ENCODE measurements at regions not wholly inside any gene's neighbourhood (a gene's known extent, or its start where the extent isn't known, plus 50 kb on each side); places are given as distances from the start of the nearest gene placed in this dataset.

- ATAC-seq (no peak), DNase-seq (no peak)
- intact Hi-C loops (cut with DNase I, micrococcal nuclease): no loop called here
These were observed 521.1 kb upstream of the ANKRD30A start for GRCh38 chr10:36604316-36604715.

- DNase-seq: no peak
- ATAC-seq: no peak
- intact Hi-C loops (cut with DNase I, micrococcal nuclease): no loop called here
These were observed 521.7 kb upstream of the ANKRD30A start for GRCh38 chr10:36603688-36604087.

DNA sequence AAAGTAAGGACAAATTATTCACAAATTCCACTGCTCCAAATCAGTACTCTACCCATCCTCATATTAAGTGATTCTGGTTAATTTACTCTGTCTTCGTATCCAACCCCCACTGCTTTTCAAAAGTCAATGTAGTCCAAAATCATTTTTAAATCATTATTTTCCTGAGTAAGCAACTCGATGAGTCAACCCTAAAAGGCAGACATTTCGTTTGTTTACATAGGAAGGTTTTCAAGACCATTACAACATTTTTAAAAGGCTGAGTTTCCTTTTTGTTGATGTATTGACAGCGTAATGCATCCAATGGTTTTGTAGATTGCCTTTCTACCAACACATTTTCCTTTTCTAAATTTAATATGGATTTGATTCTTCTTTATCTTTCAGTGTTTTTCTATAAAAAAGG lies 523.0 kb upstream of the ANKRD30A start:
- intact Hi-C loops (cut with DNase I, micrococcal nuclease): no loop called here
- no peak for DNase-seq
- ATAC-seq: no peak

DNA sequence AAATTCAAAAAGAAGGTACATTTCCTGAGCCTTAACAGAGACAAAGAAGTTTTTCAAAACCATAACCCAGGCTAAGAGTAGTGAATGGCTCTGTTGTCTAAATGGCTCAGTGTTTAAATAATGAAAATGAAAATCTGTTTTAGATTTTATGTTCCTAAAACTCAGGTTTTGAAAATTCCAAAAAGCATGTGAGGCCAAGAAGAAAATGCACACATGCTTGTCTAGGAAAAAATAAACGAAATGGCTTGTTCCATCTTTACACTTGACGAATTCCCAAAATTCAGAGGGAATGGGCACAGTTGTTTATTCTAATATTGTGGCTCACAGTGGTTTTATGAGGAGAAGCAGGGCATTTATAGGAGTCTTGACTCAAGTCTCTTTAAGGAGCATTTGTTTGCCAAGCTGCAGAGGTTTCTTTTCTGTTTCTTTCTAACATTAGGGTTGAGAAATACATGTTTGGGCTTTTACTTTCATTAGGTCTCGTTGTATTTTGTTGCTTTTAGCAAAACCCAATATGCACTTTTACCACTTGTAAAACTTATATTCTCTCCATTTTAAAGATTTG lies 527.6 kb upstream of the ANKRD30A start:
- intact Hi-C loops (cut with DNase I, micrococcal nuclease): no loop called here
- ATAC-seq: no peak

DNA sequence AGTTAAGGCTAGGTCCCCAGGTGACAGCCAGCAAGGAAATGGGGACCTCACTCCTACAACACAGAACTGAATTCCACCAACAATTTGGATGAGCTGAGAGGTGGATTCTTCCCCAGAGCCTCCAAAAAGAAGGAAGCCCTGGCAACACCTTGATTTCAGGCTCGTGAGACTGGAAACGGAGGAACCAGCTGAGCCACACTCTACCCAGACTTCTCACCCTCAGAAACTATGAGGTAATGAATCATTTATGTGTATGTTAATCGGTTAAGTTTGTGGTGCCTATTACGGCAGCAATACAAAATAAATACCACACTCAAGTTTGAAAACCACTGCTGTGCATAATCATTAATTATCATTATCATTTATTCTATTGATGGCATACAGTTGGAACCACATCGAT lies 532.4 kb upstream of the ANKRD30A start:
- DNase-seq (no peak), ATAC-seq (no peak)
- intact Hi-C loops (cut with DNase I, micrococcal nuclease): no loop called here

More for the DNA sequence above, 527.6 kb upstream of the ANKRD30A start:
- DNase-seq: no peak

DNA sequence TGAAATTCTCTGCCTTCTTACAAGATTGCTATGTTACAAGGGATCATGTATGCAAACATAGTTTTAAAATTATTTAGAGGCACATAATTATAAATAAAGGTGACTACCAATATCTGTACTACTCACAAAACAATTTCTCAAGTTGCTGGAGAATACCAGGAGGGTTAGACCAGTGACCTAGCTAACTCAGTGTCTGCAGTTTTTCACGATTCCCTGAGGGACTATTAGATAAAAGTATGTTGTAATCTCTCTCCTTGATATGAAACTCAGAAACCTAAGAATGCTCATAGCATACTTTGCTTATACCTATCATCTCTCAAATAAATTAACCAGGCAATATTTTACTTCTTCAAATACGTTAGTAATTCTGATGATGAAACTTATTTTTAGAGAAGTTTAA lies 534.0 kb upstream of the ANKRD30A start:
- DNase-seq: no peak
- intact Hi-C loops (cut with DNase I, micrococcal nuclease): no loop called here
- no peak for ATAC-seq

GRCh38 chr10:36583690-36584089 lies 541.7 kb upstream of the ANKRD30A start:
- intact Hi-C loops (cut with DNase I, micrococcal nuclease): no loop called here
- DNase-seq (no peak), ATAC-seq (no peak)

DNA sequence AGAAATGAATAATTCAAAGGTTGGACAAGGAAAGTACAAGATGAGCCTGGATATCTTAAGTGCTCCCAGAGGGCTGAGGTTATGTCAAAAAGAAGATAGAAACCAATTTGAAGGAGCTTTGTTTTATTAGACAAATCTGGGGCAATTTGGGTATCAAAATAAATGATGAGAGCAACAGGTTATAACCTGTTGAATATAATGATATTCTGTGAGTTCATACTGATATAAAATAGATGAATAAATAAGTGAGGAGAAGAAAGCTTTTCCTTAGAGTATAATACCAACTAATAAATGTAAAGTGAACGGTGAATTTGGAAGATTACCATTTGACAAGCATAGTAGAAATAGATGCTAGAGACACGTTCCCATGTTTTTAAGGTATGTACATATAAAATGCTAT lies 544.2 kb upstream of the ANKRD30A start:
- ATAC-seq (no peak), DNase-seq (no peak)
- intact Hi-C loops (cut with DNase I, micrococcal nuclease): no loop called here

DNA sequence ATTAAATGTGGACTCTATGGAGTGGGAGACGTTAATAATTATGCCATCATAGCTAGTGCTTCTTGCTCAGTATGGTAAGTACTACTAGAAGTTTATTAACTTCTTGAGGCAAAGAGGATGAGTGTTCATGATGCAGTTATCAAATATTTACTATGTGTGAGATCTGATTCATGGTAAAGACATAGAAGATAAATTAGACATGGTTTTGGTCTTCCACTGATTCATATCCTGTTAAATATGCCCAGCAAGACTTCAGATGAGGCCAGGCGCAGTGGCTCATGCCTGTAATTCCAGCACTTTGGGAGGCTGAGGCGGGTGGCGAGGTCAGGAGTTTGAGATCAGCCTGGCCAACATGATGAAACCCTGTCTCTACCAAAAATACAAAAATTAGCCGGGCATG lies 547.1 kb upstream of the ANKRD30A start:
- DNase-seq (no peak), ATAC-seq (no peak)
- intact Hi-C loops (cut with DNase I, micrococcal nuclease): no loop called here

- no peak for ATAC-seq
- intact Hi-C loops (cut with DNase I, micrococcal nuclease): no loop called here
- no peak for DNase-seq
These were observed 548.3 kb upstream of the ANKRD30A start for GRCh38 chr10:36577126-36577525.

DNA sequence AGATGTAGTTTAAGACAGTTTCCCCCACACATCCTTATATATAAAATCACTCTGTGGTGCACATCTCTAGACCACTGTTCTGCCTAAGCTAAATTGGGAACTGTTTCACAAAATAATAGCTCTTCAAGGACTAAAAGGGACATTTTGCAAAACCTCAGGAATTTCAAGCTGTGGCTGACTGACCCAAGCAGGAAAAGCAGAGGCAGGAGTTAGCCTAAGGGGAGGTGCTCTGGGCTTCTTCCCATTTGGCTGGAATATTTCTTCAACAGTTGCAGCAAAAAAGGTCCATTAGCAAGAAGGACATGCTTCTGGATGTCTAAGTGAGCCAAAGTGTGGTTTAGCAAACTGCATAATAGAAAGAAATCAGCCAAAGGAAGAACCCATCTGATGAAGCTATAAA lies 551.2 kb upstream of the ANKRD30A start:
- DNase-seq (no peak), ATAC-seq (no peak)
- intact Hi-C loops (cut with DNase I, micrococcal nuclease): no loop called here

DNA sequence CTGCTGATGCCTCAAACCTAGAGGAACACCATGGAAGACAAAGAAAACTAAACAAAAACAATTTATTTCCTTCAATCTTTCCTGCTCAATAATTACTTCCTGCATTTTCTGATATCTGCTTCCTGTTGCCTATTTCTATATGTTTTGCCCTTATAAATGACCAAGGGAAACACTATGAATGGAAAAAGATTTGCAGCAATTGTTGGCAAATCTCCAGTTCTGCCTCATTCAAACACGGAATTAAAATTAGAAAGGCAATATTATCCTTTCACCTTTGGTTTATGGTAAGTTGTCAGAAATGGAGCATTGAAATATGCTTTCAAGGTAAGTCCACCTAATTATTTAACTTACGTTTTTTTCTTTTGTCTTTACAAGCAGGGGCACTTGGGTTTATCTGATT lies 552.2 kb upstream of the ANKRD30A start:
- DNase-seq: no peak
- ATAC-seq: no peak
- intact Hi-C loops (cut with DNase I, micrococcal nuclease): no loop called here

DNA sequence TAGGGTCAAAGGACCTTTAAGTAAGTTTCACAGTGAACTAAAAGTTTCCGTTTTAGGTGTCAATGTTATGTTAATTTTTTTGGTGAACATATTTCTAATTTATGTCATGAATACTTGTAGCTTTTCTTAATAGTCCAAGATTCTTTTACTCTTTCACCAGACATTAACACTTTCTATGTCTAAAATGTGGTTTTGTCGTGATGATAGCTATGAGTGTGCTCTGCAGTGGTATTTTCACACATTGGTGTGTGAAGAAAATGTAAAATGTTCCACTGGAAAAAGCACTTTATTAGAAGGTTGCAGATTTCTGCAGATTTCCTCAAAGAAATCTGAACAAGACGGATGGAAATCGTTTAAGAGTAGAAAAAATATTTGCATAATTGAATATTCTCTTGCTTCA lies 561.0 kb upstream of the ANKRD30A start:
- intact Hi-C loops (cut with DNase I, micrococcal nuclease): no loop called here
- no peak for DNase-seq
- no peak for ATAC-seq

- no peak for ATAC-seq
- DNase-seq: no peak
- intact Hi-C loops (cut with DNase I, micrococcal nuclease): no loop called here
These were observed 565.7 kb upstream of the ANKRD30A start for GRCh38 chr10:36559412-36560400.

GRCh38 chr10:36556468-36556867 lies 568.9 kb upstream of the ANKRD30A start:
- ATAC-seq: no peak
- DNase-seq: no peak
- intact Hi-C loops (cut with DNase I, micrococcal nuclease): no loop called here

DNA sequence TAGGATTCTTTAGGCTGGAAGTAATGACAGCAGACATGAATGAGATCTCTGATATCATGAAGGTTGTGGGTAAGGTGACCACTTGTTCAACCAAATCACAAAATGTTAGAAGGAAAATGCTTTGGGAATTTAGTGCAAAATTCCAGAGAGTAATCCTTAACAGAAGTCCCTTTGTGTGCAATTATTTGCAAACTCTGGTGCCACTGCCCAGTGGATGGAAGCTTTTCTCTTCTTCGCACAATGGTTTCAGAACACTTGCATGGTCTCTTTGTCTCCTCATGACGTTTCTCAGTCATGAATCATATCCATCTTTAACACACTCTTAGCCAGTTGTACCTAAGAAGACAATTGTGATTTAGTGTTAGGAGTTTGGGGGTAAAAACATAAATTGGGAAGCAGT lies 570.4 kb upstream of the ANKRD30A start:
- DNase-seq (no peak), ATAC-seq (no peak)
- intact Hi-C loops (cut with DNase I, micrococcal nuclease): no loop called here

- no peak for ATAC-seq
- intact Hi-C loops (cut with DNase I, micrococcal nuclease): no loop called here
- DNase-seq: no peak
These were observed 577.4 kb upstream of the ANKRD30A start for GRCh38 chr10:36547965-36548364.

GRCh38 chr10:36542493-36542892 lies 582.9 kb upstream of the ANKRD30A start:
- intact Hi-C loops (cut with DNase I, micrococcal nuclease): no loop called here
- DNase-seq (no peak), ATAC-seq (no peak)

- ATAC-seq (no peak), DNase-seq (no peak)
- intact Hi-C loops (cut with DNase I, micrococcal nuclease): no loop called here
These were observed 584.8 kb upstream of the ANKRD30A start for GRCh38 chr10:36540611-36541010.

DNA sequence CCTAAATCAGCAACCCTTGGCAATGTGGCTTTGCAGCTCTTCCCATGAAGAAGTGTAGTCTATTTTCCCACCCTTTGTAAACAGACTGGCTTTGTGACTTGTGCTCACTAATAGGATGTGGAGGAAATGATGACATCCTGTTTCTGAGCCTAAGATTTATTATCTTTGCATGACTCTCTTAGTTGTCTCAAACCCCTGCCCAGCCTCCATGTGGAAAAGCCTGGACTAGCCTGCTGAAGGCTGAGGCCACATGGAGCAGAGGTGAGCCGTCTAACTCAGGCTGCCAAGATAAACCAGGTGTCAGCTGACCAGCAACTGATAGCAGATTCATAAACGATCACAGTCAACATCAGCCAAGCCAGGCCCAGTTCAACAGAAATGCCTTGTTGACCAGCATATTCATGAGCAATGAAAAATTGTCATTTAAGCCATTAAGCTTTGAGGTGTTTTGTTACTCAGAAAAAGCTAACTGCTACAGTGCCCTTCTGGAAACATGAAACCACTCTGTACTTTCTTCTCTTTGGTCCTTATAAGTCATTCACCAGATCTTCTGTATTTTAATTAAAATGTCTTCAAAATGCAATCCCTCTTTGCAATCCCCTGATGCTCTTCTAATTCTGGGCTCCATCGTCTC lies 586.3 kb upstream of the ANKRD30A start:
- DNase-seq (no peak), ATAC-seq (no peak)

More for the DNA sequence above, 586.3 kb upstream of the ANKRD30A start:
- intact Hi-C loops (cut with DNase I, micrococcal nuclease): no loop called here
